ENCODE measurements at regions not wholly inside any gene's neighbourhood (a gene's known extent, or its start where the extent isn't known, plus 50 kb on each side); places are given as distances from the start of the nearest gene placed in this dataset.

DNA sequence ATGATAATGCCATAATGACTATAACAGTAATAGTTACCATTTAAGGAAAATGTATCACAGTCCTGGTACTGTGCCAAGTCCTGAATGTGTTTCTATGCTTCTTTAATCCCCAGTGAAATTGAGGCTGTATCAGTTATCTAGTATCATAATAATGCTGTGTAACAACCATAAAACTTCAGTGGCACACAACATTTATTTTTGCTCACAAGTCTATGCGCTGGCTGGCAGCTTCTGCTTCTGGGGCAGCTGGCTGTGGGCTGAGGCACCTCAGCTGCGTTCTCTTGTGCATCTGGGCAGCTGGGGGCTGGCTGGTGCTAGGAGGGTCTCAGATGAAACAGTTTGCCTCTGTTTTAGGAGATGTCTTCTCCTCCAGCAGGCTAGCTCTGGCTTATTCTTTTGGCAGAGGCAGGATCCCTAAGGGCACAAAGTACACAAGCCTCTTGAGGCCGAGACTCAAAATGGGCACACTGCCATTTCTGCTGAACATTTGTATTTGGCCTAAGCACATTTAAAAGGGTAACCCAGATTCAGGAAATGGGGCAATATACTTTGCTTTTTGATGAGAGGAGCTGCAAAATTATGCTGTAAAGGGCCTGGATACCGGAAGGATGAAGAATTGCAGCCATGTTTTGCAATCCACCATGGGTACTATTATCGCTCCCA, 62.6 kb upstream of the DHX15 start:
- Histone ChIP-seq H3K27ac (no peak overlapping the region), H3K4me1 (peaks cover 15 to 42% (median 28%) of the 10 kb centered on the region in 4 donors), H3K4me3 (no peak overlapping the region), H3K27me3 (no peaks in the 10 kb centered on the region), H3K36me3 (no peaks in the 10 kb centered on the region), H3K9me3 (no peaks in the 10 kb centered on the region)
- in situ Hi-C loops (cut with MboI; ENCODE audit: low pct_ligation_motif_present in 1 of 4, low pct_unique_long_range_greater_than_20kb in 1 of 4, low sequenced_read_pairs in 3 of 4) (no loop called here), intact Hi-C loops (cut with DNase I; ENCODE audit: low total_unique reads) (no loop called here)
- WGBS, 2 donors (ENCODE audit: low coverage in 1 of 2) = 75 to 92% methylated on average over 2 to 5 of the region's 5 CpGs
- TF ChIP-seq CTCF (IDR thresholded peaks at IDR 0.05) = no peak
- TF ChIP-seq POLR2AphosphoS5 (IDR thresholded peaks at IDR 0.05) = no peak
- TF ChIP-seq EP300 (IDR thresholded peaks at IDR 0.05; ENCODE audit: low read depth) = no peak
- TF ChIP-seq POLR2A (IDR thresholded peaks at IDR 0.05) = no peak
- DNase-seq = no peak

DNA sequence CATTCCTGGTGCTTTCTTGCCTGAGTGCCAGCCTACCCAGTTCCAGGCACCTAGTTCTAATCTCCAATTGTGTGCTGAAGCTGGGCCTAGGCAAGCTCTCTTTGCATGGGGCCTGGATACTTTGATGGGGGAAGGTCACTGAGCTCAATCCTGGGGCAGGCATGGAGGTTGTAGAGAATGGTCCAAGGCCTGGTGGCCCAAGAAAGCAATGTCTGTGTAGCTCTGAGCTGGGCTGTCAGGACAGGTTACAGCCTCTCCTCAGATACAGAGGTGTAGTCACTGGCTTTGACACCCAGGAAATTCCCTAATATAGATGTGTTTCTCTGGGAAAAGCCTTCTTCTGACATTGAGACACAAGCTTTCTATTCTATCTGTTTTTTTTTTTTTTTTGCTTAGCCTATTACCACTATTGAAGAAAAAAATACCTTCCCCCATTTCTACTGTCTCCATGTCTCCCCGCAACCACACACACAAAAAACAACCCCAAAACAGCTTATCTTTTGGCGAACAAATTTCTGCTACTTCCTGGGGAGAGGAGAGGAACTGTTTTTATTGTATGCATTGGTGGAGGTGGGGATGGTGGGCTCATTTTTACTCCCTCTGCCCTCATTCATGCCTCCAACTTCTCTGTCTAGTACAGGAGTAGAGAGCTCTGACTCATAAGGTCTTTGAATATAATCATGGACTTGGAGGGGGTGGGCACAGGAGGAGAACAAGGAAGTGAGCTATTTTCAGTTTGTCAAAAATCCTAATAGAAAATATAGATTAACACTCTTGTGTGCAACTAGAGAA, 66.7 kb upstream of the DHX15 start:
- Histone ChIP-seq H3K4me1 (peaks cover 2 to 18% (median 10%) of the 10 kb centered on the region in 4 donors), H3K9me3 (no peaks in the 10 kb centered on the region), H3K27ac (no peak overlapping the region), H3K4me3 (no peak overlapping the region), H3K36me3 (no peaks in the 10 kb centered on the region), H3K27me3 (no peaks in the 10 kb centered on the region)
- TF ChIP-seq CTCF (IDR thresholded peaks at IDR 0.05) = no peak
- no peak for TF ChIP-seq POLR2A (IDR thresholded peaks at IDR 0.05)
- TF ChIP-seq POLR2AphosphoS5 (IDR thresholded peaks at IDR 0.05) = no peak
- no peak for TF ChIP-seq EP300 (IDR thresholded peaks at IDR 0.05; ENCODE audit: low read depth)
- intact Hi-C loops (cut with DNase I; ENCODE audit: low total_unique reads) = no loop called here
- no peak for DNase-seq
- in situ Hi-C loops (cut with MboI; ENCODE audit: low pct_ligation_motif_present in 1 of 4, low pct_unique_long_range_greater_than_20kb in 1 of 4, low sequenced_read_pairs in 3 of 4) = no loop called here
- WGBS, 2 donors (ENCODE audit: low coverage in 1 of 2) = 80% methylated on average over 2 of the region's 2 CpGs; no CpG with 5 or more reads in 1 of the 2 donors

DNA sequence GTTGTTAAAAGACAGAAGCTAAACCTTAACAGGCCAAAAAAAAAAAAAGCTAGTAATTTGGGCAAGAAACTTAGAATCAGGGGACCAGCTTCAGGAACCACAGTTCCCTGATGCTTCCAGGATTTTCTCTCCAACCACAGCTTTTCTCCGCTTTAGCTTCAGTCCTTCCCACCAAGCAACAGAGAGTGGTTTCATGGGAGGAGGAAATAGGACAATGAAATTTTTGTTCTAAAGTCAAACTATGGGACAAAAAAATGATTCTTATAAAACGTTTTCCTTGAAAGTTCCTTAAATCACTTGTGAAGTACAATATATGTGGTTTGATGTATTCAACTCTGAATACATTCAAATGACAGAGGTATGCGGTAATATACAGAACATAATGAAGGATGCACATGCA, 71.0 kb upstream of the DHX15 start:
- H3K4me3 ChIP-seq = no peak overlapping the region
- no peaks in the 10 kb centered on the region for H3K9me3 ChIP-seq
- 70 to 72% methylated on average over 3 of the region's 3 CpGs for WGBS, 2 donors (ENCODE audit: low coverage in 1 of 2)
- in situ Hi-C loops (cut with MboI; ENCODE audit: low pct_ligation_motif_present in 1 of 4, low pct_unique_long_range_greater_than_20kb in 1 of 4, low sequenced_read_pairs in 3 of 4) = no loop called here
- intact Hi-C loops (cut with DNase I; ENCODE audit: low total_unique reads) = no loop called here
- no peaks in the 10 kb centered on the region for H3K27me3 ChIP-seq
- H3K36me3 ChIP-seq = no peaks in the 10 kb centered on the region
- H3K27ac ChIP-seq = peak overlapping the region; percentile 38 to 87 (median 72)
- no peak for DNase-seq
- H3K4me1 ChIP-seq = peaks cover 12 to 44% (median 28%) of the 10 kb centered on the region in 4 donors
- TF ChIP-seq POLR2A (IDR thresholded peaks at IDR 0.05) (no peak), CTCF (IDR thresholded peaks at IDR 0.05) (no peak), EP300 (IDR thresholded peaks at IDR 0.05; ENCODE audit: low read depth) (no peak), POLR2AphosphoS5 (IDR thresholded peaks at IDR 0.05) (no peak)

- Histone ChIP-seq H3K4me1 (peaks cover 12 to 44% (median 30%) of the 10 kb centered on the region in 4 donors), H3K9me3 (no peaks in the 10 kb centered on the region), H3K27me3 (no peaks in the 10 kb centered on the region), H3K4me3 (no peak overlapping the region), H3K27ac (peak overlapping the region; percentile 38 to 87 (median 72)), H3K36me3 (no peaks in the 10 kb centered on the region)
- 25 to 46% methylated on average over 2 to 4 of the region's 4 CpGs for WGBS, 2 donors (ENCODE audit: low coverage in 1 of 2)
- intact Hi-C loops (cut with DNase I; ENCODE audit: low total_unique reads) = no loop called here
- in situ Hi-C loops (cut with MboI; ENCODE audit: low pct_ligation_motif_present in 1 of 4, low pct_unique_long_range_greater_than_20kb in 1 of 4, low sequenced_read_pairs in 3 of 4) = no loop called here
- TF ChIP-seq EP300 (IDR thresholded peaks at IDR 0.05; ENCODE audit: low read depth) = no peak
- TF ChIP-seq POLR2AphosphoS5 (IDR thresholded peaks at IDR 0.05) = no peak
- TF ChIP-seq CTCF (IDR thresholded peaks at IDR 0.05) = no peak
- TF ChIP-seq POLR2A (IDR thresholded peaks at IDR 0.05) = no peak
- DNase-seq = peak; percentile 46
Observed at GRCh38 chr4:24655971-24656370, 71.6 kb upstream of the DHX15 start.

Measured in transverse colon (tissue), 4 donors.